Calu3 (cell line): ENCODE measurements at regions not wholly inside any gene's neighbourhood (a gene's known extent, or its start where the extent isn't known, plus 50 kb on each side); places are given as distances from the start of the nearest gene placed in this dataset.

Experiments
- BruUV-seq: library from RNA; stranded (reverse); fragments of 400-500 nt; replicated peaks from 2 replicates; lab custom pipeline; 2021; lab: Mats Ljungman, UMichigan
- CTCF ChIA-PET: fragments of 300-600 bp; sonication (Branson Sonifier 250); formaldehyde crosslinking; loops from one replicate; lab custom pipeline; 2022; ENCODE audit warnings: antibody characterized with exemption; lab: Charles Lee
- DNase-seq: peaks from one replicate; pipeline ENCODE4 v3.0.0; 2022
- H3K27ac Mint-ChIP-seq: one replicate; pipeline ENCODE4 v1.8.0; 2022; ENCODE audit warnings: mixed read lengths; ENCODE audit not compliant: unreplicated experiment
- H3K27me3 Mint-ChIP-seq: one replicate; pipeline ENCODE4 v1.8.0; 2022; ENCODE audit warnings: mixed read lengths; ENCODE audit not compliant: unreplicated experiment
- H3K36me3 Mint-ChIP-seq: one replicate; pipeline ENCODE4 v1.8.0; 2022; ENCODE audit warnings: mild to moderate bottlenecking, moderate library complexity, mixed read lengths; ENCODE audit not compliant: insufficient read depth, unreplicated experiment
- H3K4me1 Mint-ChIP-seq: one replicate; pipeline ENCODE4 v1.8.0; 2022; ENCODE audit warnings: mild to moderate bottlenecking, low read depth, mixed read lengths; ENCODE audit not compliant: unreplicated experiment
- H3K4me3 Mint-ChIP-seq: one replicate; pipeline ENCODE4 v1.8.0; 2022; ENCODE audit warnings: mild to moderate bottlenecking, low read depth, moderate library complexity, mixed read lengths; ENCODE audit not compliant: unreplicated experiment
- H3K9me3 Mint-ChIP-seq: one replicate; pipeline ENCODE4 v1.8.0; 2022; ENCODE audit warnings: low read depth, mixed read lengths; ENCODE audit not compliant: unreplicated experiment
- CTCF ChIP-seq: fragments of 200-600 bp; IDR thresholded peaks from one replicate; pipeline ENCODE4 v1.8.0; 2022; ENCODE audit warnings: antibody characterized with exemption; ENCODE audit not compliant: unreplicated experiment
- intact Hi-C: fragments of 100-400 bp; cut with micrococcal nuclease; formaldehyde crosslinking; loops from one replicate; pipeline ENCODE4 v1.10.0; 2022; ENCODE audit not compliant: unreplicated experiment

DNA sequence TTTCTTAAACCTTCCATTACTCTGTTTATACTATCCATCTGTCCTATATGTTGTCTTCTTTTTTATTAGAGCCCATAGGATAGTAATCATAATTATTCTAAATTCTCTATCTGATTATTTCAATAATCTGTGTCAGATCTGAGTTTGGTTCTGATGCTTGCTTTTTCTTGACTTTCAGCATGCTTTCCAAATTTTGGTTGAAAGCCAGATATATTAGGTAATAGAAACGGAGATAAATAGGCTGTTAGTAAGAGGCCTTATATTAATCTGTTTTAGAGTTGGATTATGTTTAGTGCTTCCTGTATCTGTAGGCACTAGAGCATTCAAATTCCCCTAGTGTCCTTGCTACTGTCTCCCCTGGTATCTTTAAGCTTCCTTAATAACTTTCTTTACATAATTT, 939.9 kb upstream of the GHITM start:
- TF ChIP-seq CTCF, result no peak
- Mint-ChIP-seq H3K27ac (no peak overlapping the region), H3K4me1 (no peaks in the 10 kb centered on the region), H3K27me3 (no peaks in the 10 kb centered on the region), H3K36me3 (no peaks in the 10 kb centered on the region), H3K9me3 (no peaks in the 10 kb centered on the region), H3K4me3 (no peak overlapping the region)
- no TSS peak for BruUV-seq
- CTCF ChIA-PET, result no interaction called here
- intact Hi-C loops, result no loop called here
- no peak for DNase-seq

- no peak for DNase-seq
- H3K27me3 Mint-ChIP-seq, result no peaks in the 10 kb centered on the region
- CTCF ChIA-PET, result no interaction called here
- no peak overlapping the region for H3K4me3 Mint-ChIP-seq
- intact Hi-C loops, result no loop called here
- no peaks in the 10 kb centered on the region for H3K36me3 Mint-ChIP-seq
- TF ChIP-seq CTCF, result no peak
- no peaks in the 10 kb centered on the region for H3K9me3 Mint-ChIP-seq
- BruUV-seq, result no TSS peak
- H3K27ac Mint-ChIP-seq, result no peak overlapping the region
- H3K4me1 Mint-ChIP-seq, result no peaks in the 10 kb centered on the region
Observed at GRCh38 chr10:83205861-83206260, 933.4 kb upstream of the GHITM start.

- Mint-ChIP-seq H3K9me3 (no peaks in the 10 kb centered on the region), H3K4me1 (no peaks in the 10 kb centered on the region), H3K27ac (no peak overlapping the region), H3K4me3 (no peak overlapping the region), H3K36me3 (no peaks in the 10 kb centered on the region), H3K27me3 (no peaks in the 10 kb centered on the region)
- intact Hi-C loops, result no loop called here
- no peak for DNase-seq
- TF ChIP-seq CTCF, result no peak
- no TSS peak for BruUV-seq
- CTCF ChIA-PET, result no interaction called here
Observed at GRCh38 chr10:83212632-83213334, 926.5 kb upstream of the GHITM start.

DNA sequence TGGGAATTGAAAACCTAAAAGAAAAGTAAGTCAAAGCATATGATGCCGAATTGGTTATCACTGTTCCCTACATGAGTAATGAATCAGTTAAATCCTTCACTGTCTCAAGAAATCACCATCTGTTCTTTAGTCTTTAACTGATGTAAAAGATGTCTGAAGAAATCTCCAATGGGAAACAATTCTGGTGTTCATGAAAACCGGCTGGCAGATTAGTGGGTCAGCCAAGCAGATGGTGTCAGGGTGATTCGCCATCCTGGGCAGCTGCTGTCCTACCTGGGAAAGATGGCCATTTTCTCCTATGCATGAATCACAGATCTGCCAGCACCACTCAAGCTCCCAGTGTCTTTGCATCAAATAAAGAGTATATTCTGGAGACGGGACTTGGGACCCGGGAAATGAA, 925.2 kb upstream of the GHITM start:
- no peak for DNase-seq
- no peaks in the 10 kb centered on the region for H3K36me3 Mint-ChIP-seq
- H3K27ac Mint-ChIP-seq, result no peak overlapping the region
- intact Hi-C loops, result no loop called here
- no peaks in the 10 kb centered on the region for H3K9me3 Mint-ChIP-seq
- TF ChIP-seq CTCF, result no peak
- H3K27me3 Mint-ChIP-seq, result no peaks in the 10 kb centered on the region
- H3K4me3 Mint-ChIP-seq, result no peak overlapping the region
- H3K4me1 Mint-ChIP-seq, result no peaks in the 10 kb centered on the region
- BruUV-seq, result no TSS peak
- CTCF ChIA-PET, result no interaction called here
